ENCODE measurements at regions not wholly inside any gene's neighbourhood (a gene's known extent, or its start where the extent isn't known, plus 50 kb on each side); places are given as distances from the start of the nearest gene placed in this dataset.

DNA sequence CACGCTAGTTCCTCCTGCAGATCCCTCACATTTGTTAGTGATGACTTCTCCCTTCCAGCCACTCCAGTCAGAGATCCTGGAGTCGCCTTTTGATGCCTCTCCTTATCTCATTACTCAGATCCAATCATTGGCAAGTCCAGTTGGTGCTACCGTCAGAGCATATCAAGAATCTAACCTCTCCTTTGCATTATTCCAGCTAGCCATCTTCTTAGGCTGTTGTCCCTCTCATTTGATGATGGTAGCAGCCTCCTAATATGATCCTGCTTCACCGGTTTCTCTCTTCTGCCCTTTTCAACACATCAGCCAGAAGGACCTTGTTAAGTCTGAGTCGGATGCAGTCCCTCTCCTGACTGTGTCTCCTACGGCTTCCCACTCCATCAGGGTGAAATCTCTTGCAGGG, 305.6 kb downstream of the THBS2 start:
- TF ChIP-seq, protein P1, sequence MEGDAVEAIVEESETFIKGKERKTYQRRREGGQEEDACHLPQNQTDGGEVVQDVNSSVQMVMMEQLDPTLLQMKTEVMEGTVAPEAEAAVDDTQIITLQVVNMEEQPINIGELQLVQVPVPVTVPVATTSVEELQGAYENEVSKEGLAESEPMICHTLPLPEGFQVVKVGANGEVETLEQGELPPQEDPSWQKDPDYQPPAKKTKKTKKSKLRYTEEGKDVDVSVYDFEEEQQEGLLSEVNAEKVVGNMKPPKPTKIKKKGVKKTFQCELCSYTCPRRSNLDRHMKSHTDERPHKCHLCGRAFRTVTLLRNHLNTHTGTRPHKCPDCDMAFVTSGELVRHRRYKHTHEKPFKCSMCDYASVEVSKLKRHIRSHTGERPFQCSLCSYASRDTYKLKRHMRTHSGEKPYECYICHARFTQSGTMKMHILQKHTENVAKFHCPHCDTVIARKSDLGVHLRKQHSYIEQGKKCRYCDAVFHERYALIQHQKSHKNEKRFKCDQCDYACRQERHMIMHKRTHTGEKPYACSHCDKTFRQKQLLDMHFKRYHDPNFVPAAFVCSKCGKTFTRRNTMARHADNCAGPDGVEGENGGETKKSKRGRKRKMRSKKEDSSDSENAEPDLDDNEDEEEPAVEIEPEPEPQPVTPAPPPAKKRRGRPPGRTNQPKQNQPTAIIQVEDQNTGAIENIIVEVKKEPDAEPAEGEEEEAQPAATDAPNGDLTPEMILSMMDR (IDR thresholded peaks at IDR 0.05): no peak
- no peak overlapping the region for H3K27ac ChIP-seq
- intact Hi-C loops (cut with DNase I): no loop called here
- peaks cover 0 to 3% of the 10 kb centered on the region in 2 donors for H3K4me1 ChIP-seq
- no peaks in the 10 kb centered on the region for H3K9me3 ChIP-seq
- H3K4me3 ChIP-seq: no peak overlapping the region
- DNase-seq (no peak), ATAC-seq (no peak)
- H3K36me3 ChIP-seq: no peaks in the 10 kb centered on the region
- H3K27me3 ChIP-seq: no peaks in the 10 kb centered on the region

DNA sequence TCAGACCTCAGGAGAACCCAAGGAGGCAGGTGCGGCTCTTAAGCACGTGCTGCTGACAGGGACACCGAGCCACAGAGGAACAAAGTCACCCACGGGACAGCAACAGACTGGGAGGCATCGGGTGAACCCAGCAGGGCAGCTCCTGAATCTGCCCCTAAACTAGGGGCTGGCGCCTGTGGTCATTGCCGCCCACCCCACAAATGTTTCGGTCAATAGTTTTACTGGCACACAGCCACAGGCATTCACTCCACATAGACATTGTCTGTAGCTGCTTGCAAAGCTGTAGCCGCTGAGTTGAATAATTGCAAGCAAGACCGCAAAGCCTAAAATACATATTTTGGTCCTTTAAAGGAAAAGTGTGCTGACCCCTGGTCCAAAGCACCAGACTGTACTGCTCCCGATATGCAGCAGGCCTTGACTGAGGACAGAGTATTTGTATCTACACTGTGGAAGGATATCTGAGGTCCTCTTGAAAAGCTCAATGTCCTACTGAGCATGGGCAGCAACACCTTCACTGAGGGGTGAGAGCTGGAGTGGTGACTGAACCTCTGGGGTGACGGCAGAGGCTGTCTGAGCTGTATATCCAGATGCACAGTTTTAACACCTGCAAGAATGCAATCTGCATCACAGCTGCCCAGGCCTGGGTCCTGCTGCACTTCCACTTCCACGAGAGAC, 310.3 kb downstream of the THBS2 start:
- Histone ChIP-seq H3K4me1 (no peaks in the 10 kb centered on the region), H3K4me3 (no peak overlapping the region), H3K36me3 (no peaks in the 10 kb centered on the region), H3K27ac (no peak overlapping the region), H3K27me3 (peaks cover 0 to 22% of the 10 kb centered on the region in 2 donors), H3K9me3 (no peaks in the 10 kb centered on the region)
- TF ChIP-seq, protein P1 (IDR thresholded peaks at IDR 0.05): no peak
- ATAC-seq (no peak), DNase-seq (no peak)
- intact Hi-C loops (cut with DNase I): no loop called here

DNA sequence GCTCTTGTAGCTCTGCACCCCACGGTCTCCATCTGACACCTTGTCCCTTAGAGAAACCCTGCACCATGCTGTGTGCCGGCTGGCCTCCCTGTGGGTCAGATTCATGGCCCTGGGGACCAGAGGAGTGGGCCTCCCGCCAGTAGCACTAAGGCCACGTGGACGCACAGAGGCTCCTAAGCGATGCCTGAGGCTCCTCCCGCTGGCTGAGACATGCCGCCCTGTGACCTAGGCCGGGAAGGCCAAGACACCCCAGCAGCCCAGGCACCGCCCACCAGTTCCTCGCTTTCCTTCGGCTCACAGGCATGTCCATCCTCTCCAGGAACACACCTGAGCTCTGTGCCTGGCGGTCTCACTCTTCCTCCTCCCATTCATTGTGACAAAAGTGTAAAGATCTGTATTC, 311.0 kb downstream of the THBS2 start:
- no peak for DNase-seq
- ATAC-seq: no peak
- intact Hi-C loops (cut with DNase I): no loop called here
- Histone ChIP-seq H3K9me3 (no peaks in the 10 kb centered on the region), H3K27me3 (peaks cover 0 to 23% of the 10 kb centered on the region in 2 donors), H3K27ac (no peak overlapping the region), H3K36me3 (no peaks in the 10 kb centered on the region), H3K4me3 (no peak overlapping the region), H3K4me1 (no peaks in the 10 kb centered on the region)
- TF ChIP-seq, protein P1 (IDR thresholded peaks at IDR 0.05): no peak

DNA sequence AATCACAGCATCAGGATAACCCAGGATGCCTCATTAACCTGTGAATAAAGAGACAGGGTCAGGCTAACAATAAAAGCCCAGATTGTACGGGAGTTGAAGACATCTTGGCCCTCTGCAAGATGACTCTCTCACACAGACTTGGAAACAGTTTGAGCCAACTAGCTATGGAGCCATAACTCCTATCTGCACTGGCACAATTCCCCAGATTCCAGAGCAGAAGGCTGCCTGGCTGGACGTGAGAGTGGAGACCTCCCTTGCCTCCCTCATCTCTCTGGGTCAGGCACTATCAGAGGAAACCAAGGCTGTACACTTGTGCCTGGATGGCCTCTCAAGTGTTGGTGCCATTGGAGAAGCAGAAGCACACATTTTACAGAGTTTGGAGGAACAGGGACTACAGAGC, 312.6 kb downstream of the THBS2 start:
- H3K4me1 ChIP-seq: no peaks in the 10 kb centered on the region
- DNase-seq (no peak), ATAC-seq (no peak)
- no peak overlapping the region for H3K4me3 ChIP-seq
- intact Hi-C loops (cut with DNase I): no loop called here
- TF ChIP-seq, protein P1 (IDR thresholded peaks at IDR 0.05): no peak
- H3K36me3 ChIP-seq: no peaks in the 10 kb centered on the region
- H3K27me3 ChIP-seq: peaks cover 0 to 23% of the 10 kb centered on the region in 2 donors
- no peaks in the 10 kb centered on the region for H3K9me3 ChIP-seq
- no peak overlapping the region for H3K27ac ChIP-seq

DNA sequence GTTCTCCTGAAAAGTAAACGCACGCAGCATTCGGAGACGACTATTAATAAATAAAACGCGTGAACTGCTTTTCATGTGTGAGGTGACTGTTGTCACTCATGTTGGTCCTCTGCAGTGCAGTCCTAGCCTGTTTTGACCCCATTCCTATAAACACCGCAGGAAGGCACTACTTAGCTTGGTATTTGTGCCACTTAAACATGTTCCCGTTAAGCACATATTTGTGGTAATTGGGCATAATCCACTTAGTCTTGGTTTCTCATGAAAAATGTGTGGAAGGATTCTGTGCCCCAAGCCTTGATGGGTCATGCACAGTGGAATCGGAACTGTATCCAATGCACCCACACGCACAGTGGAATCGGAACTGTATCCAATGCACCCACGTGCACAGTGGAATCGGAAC, 313.9 kb downstream of the THBS2 start:
- DNase-seq (no peak), ATAC-seq (no peak)
- Histone ChIP-seq H3K27ac (no peak overlapping the region), H3K27me3 (peaks cover 0 to 29% of the 10 kb centered on the region in 2 donors), H3K4me1 (no peaks in the 10 kb centered on the region), H3K36me3 (no peaks in the 10 kb centered on the region), H3K4me3 (no peak overlapping the region), H3K9me3 (no peaks in the 10 kb centered on the region)
- intact Hi-C loops (cut with DNase I): no loop called here
- TF ChIP-seq, protein P1 (IDR thresholded peaks at IDR 0.05): no peak
